HG03457 (cell line): ENCODE measurements at regions not wholly inside any gene's neighbourhood (a gene's known extent, or its start where the extent isn't known, plus 50 kb on each side); places are given as distances from the start of the nearest gene placed in this dataset.
"Not testable (repeated sequence)": the region's sequence is repeated elsewhere in the genome, so short reads cannot be mapped to it uniquely, and the experiment has no call there.

ENCODE experiments used
- ATAC-seq: cut with Tn5 transposase; IDR thresholded peaks from one replicate; pipeline ENCODE4 v1.9.1; 2021; ENCODE audit warnings: moderate number of reproducible peaks; ENCODE audit not compliant: unreplicated experiment

DNA sequence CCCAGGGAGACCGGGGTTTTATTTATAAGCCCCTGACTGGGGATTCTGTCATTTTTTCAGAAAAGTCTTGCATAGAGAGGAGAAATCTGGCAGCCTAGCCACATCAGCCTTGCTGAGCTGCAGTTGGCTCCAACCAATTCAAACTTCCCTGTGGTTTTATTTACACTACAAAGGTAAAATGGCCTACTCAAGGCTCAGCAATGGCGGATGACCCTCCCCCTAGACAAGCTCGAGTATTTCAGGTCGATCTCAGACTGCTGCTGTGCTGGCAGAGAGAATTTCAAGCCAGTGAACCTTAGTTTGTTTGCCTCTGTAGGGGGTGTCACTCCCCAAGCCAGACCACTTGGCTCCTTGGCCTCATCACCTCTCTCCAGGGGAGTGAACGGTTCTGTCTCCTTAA, 52.9 kb downstream of the CDY2A start:
- not testable (repeated sequence) for ATAC-seq

- ATAC-seq, result not testable (repeated sequence)
These were observed 60.3 kb downstream of the CDY2A start for GRCh38 chrY:18085910-18086309.

DNA sequence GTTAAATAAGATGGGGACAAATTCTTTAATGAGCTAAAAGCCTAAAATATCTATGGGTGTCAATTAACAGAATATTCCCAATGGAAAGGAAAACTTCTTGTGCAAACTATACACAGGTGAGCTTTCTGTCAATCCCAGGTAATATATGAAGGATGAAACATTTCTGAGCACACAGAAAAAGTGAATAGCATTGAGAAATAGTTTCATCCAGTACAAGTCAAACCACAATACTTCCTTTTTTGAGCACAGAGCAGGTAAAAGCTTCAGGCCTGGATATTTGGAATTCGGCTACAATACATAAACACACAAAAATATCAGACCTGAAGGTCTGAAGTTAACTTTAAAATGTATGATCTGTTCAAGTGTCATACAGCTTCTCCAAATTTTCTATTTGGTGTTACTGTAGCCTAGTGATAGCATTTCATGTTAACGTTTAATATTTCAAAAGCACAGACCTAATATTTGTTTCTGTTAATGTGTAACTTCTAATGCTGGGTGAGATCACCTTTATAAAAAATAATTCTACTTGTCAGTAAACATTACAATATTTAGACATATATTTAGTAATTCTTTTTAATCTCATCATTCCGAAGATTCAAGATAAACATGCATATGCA, 60.9 kb downstream of the CDY2A start:
- not testable (repeated sequence) for ATAC-seq

DNA sequence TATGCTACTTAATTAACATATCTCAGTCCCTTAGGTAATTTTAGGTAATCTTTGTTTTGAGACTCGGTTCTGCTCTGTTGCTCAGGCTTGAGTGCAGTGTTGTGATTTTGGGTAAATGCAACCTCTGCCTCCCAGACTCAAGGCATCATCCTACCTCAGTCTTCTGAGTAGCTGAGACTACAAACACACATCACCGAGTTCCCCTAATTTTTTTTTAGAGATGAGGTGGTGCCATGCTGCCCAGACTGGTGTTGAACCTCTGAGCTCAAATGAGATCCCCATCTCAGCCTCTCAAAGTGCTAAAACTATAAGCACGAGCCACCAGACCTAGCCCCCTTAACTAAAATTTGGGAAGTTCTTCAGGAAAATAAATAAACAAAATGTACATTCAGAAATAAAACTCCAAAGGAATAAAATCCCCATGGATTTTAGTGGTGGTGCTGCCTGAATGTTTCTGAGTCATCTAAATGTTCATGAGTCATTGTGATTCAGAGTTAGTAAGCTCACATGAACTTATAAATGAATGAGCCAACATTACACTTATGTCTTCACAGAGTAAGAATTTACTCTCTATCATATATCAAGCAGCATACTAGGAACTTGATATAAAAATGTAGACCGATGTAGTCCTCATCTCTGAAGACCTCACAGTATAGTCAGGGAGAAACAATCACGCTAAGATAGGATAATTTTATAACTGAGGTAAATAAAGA, 62.5 kb downstream of the CDY2A start:
- ATAC-seq, result not testable (repeated sequence)

GRCh38 chrY:18092952-18093351, 67.4 kb downstream of the CDY2A start:
- not testable (repeated sequence) for ATAC-seq

DNA sequence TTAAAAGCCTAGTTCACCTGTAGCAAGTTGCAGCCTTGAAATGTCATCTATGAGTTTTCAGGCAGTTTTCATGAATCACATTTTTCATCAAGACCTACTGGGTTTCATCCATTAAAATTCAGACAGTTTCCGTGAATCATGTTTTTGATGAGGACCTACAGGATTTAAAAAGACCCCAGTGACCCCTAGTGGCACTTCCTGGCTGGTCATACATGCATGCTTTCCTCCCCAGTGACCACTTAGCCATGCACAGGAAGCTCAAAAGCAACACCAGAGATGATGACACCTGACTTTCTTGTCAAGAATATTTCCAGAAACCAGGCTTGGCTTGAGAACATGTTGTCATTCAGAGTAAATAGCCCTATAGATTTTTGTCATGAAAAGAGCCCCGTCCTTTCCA, 80.1 kb downstream of the CDY2A start:
- ATAC-seq, result not testable (repeated sequence)

DNA sequence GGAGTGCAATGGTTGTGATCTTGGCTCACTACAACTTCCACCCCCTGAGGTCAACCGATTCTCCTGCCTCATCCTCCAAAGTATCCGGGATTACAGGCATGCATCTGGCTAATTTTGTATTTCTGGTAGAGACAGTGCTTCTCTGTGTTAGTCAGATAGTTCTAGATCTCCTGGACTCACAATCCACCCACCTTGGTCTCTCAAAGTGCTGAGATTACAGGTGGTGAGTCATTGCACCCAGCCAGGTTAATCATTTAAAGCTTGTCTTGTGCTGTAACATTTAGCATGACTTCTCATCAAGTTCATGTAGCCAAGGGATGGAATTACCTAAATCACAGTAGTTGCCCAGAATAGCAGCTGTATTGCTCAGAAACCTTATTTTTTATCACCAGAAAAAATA, 92.8 kb downstream of the CDY2A start:
- not testable (repeated sequence) for ATAC-seq

- not testable (repeated sequence) for ATAC-seq
These were observed 112.1 kb downstream of the CDY2A start for GRCh38 chrY:18137718-18138117.

DNA sequence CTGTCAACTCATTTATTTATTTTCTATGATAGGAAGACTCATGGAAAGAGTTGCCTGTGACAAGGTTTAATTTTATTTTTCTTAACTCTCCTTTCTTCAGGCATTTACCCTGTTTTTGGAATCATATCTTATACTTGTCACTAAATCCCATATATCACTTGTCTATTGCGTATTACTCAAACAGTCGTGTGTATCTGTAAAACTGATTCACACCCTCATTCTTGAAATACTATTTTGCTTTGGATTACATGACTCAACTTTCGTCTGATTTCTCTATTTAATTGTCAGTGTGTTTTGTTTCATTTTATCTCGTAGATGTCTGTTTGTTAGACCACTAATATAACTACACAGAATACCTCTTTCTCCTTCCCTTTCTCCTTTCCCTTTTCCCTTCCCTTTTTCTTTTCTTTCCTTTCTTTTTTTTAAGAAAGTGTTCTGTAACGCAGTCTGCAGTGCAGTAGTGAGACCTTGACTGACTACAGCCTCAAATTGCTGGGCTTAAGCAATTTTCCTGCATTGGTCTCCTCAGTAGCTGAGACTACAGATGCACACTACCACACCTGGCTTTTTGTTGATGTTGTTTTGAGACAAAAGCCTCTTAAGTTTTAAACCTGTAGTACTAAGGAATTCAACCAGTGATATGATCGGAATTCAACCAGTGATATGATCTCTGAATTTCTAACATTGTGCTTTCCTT, 113.9 kb downstream of the CDY2A start:
- not testable (repeated sequence) for ATAC-seq

GRCh38 chrY:18146417-18146816, 120.8 kb downstream of the CDY2A start:
- ATAC-seq, result not testable (repeated sequence)

- ATAC-seq, result not testable (repeated sequence)
These were observed 127.0 kb downstream of the CDY2A start for GRCh38 chrY:18152626-18153025.

DNA sequence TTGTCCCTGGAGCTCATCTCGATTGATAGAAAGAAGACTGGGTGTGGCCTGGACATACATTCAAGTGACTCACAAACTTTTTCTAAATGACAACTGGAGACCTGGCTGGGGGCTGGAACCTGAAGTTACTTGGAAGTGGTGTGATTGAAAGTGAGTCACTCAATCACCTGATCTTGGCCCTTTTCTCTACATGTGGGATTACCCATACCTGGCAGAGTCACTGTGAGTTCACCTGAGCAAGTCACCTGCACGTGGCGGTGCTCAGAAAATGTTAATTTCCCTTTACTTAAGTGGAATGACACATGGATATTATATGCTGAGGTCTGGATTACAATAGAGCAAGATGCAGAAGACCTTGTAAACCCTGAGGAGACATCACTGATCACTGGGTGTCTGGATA, 140.2 kb downstream of the CDY2A start:
- not testable (repeated sequence) for ATAC-seq

DNA sequence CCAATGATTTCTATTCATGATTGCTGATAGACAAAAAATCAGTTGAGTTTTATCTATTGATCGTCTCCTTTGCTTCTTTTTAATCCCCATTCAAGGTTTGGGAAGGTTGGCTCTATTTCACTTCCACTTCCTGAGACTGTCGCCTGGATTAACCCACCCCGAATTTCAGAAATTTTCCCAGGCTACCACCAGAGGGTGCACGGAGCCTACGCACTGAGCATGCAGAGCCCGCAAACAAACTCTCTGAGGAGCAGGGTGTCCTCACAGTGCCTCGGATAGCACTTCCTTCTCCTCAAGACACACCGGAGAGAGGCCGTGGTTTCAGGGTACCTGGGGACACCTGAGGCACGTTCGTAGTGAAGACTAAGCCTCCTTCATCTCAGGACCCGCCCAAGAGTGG, 150.5 kb downstream of the CDY2A start:
- ATAC-seq, result not testable (repeated sequence)

DNA sequence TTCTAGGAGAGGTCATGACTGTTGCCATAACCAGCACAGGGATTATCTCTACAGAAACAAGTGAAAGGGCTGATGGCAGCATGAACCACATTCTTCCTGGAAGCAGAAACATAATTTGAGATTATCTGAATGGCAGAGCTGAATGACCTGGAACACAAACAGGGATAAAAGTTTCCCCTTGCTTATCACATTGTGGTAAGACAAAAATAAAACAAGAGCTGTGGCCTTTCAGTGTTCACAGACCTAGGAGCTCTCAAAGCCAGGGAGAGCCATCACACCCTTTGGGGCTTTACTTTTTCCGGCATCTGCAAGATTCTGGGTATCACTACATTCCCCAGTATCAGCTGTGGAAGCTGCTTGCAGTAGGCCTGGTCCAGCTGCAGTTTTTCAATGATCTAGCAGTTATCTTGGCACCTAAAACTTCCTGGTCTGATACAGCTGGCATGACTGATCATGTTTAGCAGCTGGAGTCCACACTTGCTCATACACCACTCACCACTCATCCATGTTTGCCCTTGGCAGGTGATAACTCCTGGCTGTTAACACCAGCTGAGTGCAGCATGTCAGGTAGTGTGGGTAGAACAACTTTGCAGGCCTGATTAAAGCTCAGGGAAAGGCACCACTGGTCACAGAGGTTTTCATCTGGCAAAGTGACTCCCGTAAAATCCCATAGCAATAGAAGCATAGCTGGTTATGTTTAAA, 163.5 kb downstream of the CDY2A start:
- not testable (repeated sequence) for ATAC-seq

- not testable (repeated sequence) for ATAC-seq
These were observed 212.0 kb downstream of the CDY2A start for GRCh38 chrY:18237580-18237979.

DNA sequence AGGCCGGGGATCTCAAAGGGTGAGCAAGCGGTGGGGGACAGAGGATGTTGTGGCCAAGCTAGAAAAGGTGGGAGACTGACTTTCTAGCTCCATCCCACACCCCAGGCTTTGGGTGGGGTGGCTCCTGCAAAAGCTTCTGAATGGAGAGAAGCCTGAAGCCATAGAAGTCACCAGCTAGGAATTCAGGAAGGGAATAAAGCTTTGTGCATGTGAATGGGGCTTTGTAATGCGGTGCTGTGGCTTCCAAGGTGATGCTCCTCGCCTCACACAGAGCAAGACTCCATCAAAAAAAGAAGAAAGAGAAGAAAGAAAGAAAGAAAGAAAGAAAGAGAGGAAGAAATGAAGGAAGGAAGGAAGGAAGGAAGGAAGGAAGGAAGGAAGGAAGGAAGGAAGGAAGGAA, 237.0 kb downstream of the CDY2A start:
- ATAC-seq, result not testable (repeated sequence)

- not testable (repeated sequence) for ATAC-seq
These were observed 245.5 kb downstream of the CDY2A start for GRCh38 chrY:18271126-18271525.

DNA sequence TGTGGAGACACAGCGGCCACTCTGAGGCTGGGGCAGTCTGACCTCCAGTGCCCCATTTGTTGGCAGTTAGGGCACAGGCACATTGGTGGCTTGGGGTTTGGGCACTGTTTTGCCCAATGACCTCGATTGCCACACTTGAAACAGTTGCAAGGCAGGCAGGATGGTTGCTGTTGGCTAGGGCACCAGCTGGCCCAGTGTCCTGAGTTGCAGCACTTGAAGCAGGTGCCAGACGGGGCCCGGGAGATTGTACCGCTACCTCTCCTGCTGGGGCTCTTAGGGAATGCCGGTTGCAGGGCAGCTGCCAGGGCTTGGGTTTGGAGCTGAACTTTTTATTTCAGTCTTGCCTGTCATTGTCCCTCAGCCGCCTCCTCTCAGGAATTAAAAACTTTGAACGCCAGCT, 252.2 kb upstream of the HSFY1 start:
- not testable (repeated sequence) for ATAC-seq

- not testable (repeated sequence) for ATAC-seq
These were observed 248.1 kb upstream of the HSFY1 start for GRCh38 chrY:18298461-18298860.

DNA sequence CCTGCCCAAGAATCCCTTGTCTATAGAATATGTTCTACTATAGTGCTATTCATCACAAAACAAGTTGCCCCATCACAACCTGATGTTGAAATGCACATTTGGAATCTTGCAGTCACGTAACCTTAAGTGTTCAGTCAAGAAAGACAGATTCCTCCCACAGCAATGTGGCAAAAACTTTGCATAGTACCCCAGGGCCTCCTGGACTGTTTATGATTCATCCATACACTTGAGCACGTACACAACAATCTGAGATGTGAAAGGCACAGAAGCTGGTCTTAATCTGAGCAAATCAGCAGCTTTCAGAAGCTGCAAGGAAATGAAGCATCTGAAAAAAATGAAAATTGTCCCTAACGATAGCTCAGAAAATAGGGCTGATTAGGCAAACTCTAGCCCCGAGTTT, 240.2 kb upstream of the HSFY1 start:
- not testable (repeated sequence) for ATAC-seq

- not testable (repeated sequence) for ATAC-seq
These were observed 234.7 kb upstream of the HSFY1 start for GRCh38 chrY:18311853-18312252.
